Calu3 (cell line): ENCODE measurements at regions not wholly inside any gene's neighbourhood (a gene's known extent, or its start where the extent isn't known, plus 50 kb on each side); places are given as distances from the start of the nearest gene placed in this dataset.

Experiments
- BruUV-seq: library from RNA; stranded (reverse); fragments of 400-500 nt; replicated peaks from 2 replicates; lab custom pipeline; 2021; lab: Mats Ljungman, UMichigan
- CTCF ChIA-PET: fragments of 300-600 bp; sonication (Branson Sonifier 250); formaldehyde crosslinking; loops from one replicate; lab custom pipeline; 2022; ENCODE audit warnings: antibody characterized with exemption; lab: Charles Lee
- DNase-seq: peaks from one replicate; pipeline ENCODE4 v3.0.0; 2022
- H3K27ac Mint-ChIP-seq: one replicate; pipeline ENCODE4 v1.8.0; 2022; ENCODE audit warnings: mixed read lengths; ENCODE audit not compliant: unreplicated experiment
- H3K27me3 Mint-ChIP-seq: one replicate; pipeline ENCODE4 v1.8.0; 2022; ENCODE audit warnings: mixed read lengths; ENCODE audit not compliant: unreplicated experiment
- H3K36me3 Mint-ChIP-seq: one replicate; pipeline ENCODE4 v1.8.0; 2022; ENCODE audit warnings: mild to moderate bottlenecking, moderate library complexity, mixed read lengths; ENCODE audit not compliant: insufficient read depth, unreplicated experiment
- H3K4me1 Mint-ChIP-seq: one replicate; pipeline ENCODE4 v1.8.0; 2022; ENCODE audit warnings: mild to moderate bottlenecking, low read depth, mixed read lengths; ENCODE audit not compliant: unreplicated experiment
- H3K4me3 Mint-ChIP-seq: one replicate; pipeline ENCODE4 v1.8.0; 2022; ENCODE audit warnings: mild to moderate bottlenecking, low read depth, moderate library complexity, mixed read lengths; ENCODE audit not compliant: unreplicated experiment
- H3K9me3 Mint-ChIP-seq: one replicate; pipeline ENCODE4 v1.8.0; 2022; ENCODE audit warnings: low read depth, mixed read lengths; ENCODE audit not compliant: unreplicated experiment
- intact Hi-C: fragments of 100-400 bp; cut with micrococcal nuclease; formaldehyde crosslinking; loops from one replicate; pipeline ENCODE4 v1.10.0; 2022; ENCODE audit not compliant: unreplicated experiment
- TF ChIP-seq, protein P1 (sequence below): fragments of 200-600 bp; IDR thresholded peaks from one replicate; pipeline ENCODE4 v1.8.0; 2022; ENCODE audit warnings: antibody characterized with exemption; ENCODE audit not compliant: unreplicated experiment

DNA sequence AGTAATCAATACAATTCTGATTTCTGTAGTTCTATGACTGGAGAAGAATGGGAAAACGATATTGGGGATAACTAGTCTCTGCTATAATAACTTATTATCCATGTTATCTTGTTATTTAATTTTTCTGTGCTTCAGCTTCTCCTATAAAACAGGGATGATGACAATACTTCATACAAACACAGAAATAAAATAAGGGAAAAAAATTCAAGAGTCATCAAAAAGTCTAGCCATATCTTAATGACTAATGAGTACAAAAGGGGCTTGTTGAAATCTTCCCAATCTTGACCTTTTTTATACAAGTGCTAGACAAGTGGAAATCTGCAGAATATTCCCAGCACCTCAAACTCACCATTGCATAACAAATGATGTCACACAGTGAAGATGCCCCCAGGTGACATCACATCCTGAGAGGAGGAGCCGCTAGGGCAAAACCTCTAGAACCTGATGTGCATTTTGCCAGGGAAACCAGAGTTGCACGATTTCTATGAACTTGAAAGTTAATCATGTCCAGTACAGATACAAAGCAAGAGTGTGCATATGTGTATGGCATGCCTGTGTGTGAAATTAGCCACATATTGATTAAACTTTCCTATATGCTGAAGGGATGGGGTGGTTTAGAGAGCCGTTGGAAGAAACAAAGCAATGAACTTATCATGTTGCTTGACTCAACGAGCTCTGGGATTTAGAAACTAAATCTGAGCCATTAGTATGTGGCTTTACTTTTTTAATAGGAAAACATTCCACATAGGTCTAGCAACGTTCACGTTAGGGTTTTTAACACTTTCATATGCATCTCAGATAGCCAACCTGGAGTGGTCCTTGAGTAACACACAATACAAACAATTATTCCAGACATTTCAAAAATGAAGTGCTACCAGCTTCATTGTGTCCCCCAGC is 278.9 kb downstream of the SLC4A3 start:
- intact Hi-C loops = no loop called here
- H3K27ac Mint-ChIP-seq = no peak overlapping the region
- TF ChIP-seq, protein P1, sequence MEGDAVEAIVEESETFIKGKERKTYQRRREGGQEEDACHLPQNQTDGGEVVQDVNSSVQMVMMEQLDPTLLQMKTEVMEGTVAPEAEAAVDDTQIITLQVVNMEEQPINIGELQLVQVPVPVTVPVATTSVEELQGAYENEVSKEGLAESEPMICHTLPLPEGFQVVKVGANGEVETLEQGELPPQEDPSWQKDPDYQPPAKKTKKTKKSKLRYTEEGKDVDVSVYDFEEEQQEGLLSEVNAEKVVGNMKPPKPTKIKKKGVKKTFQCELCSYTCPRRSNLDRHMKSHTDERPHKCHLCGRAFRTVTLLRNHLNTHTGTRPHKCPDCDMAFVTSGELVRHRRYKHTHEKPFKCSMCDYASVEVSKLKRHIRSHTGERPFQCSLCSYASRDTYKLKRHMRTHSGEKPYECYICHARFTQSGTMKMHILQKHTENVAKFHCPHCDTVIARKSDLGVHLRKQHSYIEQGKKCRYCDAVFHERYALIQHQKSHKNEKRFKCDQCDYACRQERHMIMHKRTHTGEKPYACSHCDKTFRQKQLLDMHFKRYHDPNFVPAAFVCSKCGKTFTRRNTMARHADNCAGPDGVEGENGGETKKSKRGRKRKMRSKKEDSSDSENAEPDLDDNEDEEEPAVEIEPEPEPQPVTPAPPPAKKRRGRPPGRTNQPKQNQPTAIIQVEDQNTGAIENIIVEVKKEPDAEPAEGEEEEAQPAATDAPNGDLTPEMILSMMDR = no peak
- peaks cover 2% of the 10 kb centered on the region for H3K9me3 Mint-ChIP-seq
- no peaks in the 10 kb centered on the region for H3K27me3 Mint-ChIP-seq
- H3K36me3 Mint-ChIP-seq = no peaks in the 10 kb centered on the region
- no peak for DNase-seq
- CTCF ChIA-PET = no interaction called here
- H3K4me1 Mint-ChIP-seq = no peaks in the 10 kb centered on the region
- BruUV-seq = no TSS peak
- no peak overlapping the region for H3K4me3 Mint-ChIP-seq

GRCh38 chr2:219907011-219907365 is 279.6 kb downstream of the SLC4A3 start:
- Mint-ChIP-seq H3K4me1 (no peaks in the 10 kb centered on the region), H3K27me3 (no peaks in the 10 kb centered on the region), H3K4me3 (no peak overlapping the region), H3K9me3 (peaks cover 2% of the 10 kb centered on the region), H3K27ac (no peak overlapping the region), H3K36me3 (no peaks in the 10 kb centered on the region)
- BruUV-seq = no TSS peak
- CTCF ChIA-PET = interaction anchor here (1.0 kb wide), 1 partner anchor 16 kb away, joined by 3 read pairs; no protein-coding TSS in a partner anchor
- TF ChIP-seq, protein P1 = no peak
- DNase-seq = no peak
- intact Hi-C loops = no loop called here

DNA sequence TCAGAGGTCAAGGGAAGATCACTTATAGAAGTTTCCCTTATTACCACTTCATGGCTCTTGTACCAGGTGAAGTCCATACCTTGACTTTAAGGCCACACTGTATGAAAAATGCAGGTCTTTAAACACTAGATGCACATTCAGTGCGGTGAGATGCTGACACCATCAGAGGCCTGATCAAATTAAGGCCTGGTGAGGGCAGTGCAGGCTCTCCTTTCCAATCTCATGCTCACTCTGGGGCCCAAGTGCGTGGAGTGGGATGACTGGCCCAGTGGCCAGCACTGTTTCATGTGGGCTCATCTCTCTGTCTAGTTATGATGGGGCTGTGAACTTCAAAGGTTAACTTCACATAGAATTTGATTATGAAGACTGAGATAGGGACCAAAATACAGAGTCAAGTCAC is 281.1 kb downstream of the SLC4A3 start:
- H3K9me3 Mint-ChIP-seq = peaks cover 2% of the 10 kb centered on the region
- no peaks in the 10 kb centered on the region for H3K27me3 Mint-ChIP-seq
- H3K4me3 Mint-ChIP-seq = no peak overlapping the region
- TF ChIP-seq, protein P1 = no peak
- intact Hi-C loops = no loop called here
- no TSS peak for BruUV-seq
- CTCF ChIA-PET = no interaction called here
- H3K27ac Mint-ChIP-seq = no peak overlapping the region
- no peaks in the 10 kb centered on the region for H3K36me3 Mint-ChIP-seq
- no peak for DNase-seq
- no peaks in the 10 kb centered on the region for H3K4me1 Mint-ChIP-seq

DNA sequence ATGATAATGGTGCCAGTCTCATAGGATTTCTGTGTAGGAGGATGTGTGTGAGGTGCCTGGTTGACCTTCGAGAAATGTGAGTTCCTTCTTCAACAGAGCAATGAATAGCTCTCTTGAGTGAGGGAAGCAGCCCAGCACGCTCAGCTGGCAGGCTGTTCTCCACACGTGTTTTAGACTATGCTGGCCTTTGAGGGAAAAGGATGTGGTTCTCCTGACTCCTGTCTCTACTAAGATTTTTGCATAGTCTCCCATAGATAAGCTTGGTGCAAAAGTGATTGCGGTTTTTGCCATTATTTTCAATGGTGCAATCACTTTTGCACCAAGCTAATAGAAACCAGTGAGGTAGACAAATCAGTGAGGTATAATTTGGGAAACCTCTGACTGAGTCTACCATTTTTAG is 284.1 kb downstream of the SLC4A3 start:
- Mint-ChIP-seq H3K9me3 (peaks cover 2% of the 10 kb centered on the region), H3K36me3 (no peaks in the 10 kb centered on the region), H3K27ac (no peak overlapping the region), H3K4me3 (no peak overlapping the region), H3K27me3 (peaks cover 8% of the 10 kb centered on the region), H3K4me1 (no peaks in the 10 kb centered on the region)
- no peak for DNase-seq
- BruUV-seq = no TSS peak
- TF ChIP-seq, protein P1 = no peak
- CTCF ChIA-PET = no interaction called here
- intact Hi-C loops = no loop called here
